Karpas-422 (cell line): ENCODE measurements at regions not wholly inside any gene's neighbourhood (a gene's known extent, or its start where the extent isn't known, plus 50 kb on each side); places are given as distances from the start of the nearest gene placed in this dataset. TPM values are rescaled to one million over a fixed set of nuclear protein-coding genes. Genes with fewer than 3 reads are reported as not detected.

Source experiments
- small RNA-seq: library from RNA; depleted of rRNA; stranded (forward); fragments of <200 nt; gene quantifications from one replicate; pipeline ENCODE3, GENCODE V24; 2014

Small RNAs in the stretch of these regions (small RNA-seq; reads per million reads assigned to genes)
- gene AC013442.1 (not detected), gene AC083939.1 (not detected), gene MIR548AD (not detected), gene RNU6-1117P (not detected)
